ENCODE measurements at regions not wholly inside any gene's neighbourhood (a gene's known extent, or its start where the extent isn't known, plus 50 kb on each side); places are given as distances from the start of the nearest gene placed in this dataset.

GRCh38 chr5:110169461-110169860 lies 479.7 kb downstream of the MAN2A1 start:
- no peak overlapping the region for H3K4me3 ChIP-seq (ENCODE audit: low read length)
- peaks cover 6% of the 10 kb centered on the region; the same call in 1 of the 2 replicates for H3K9me3 ChIP-seq (ENCODE audit: insufficient read depth, low read depth, low read length)
- H3K36me3 ChIP-seq (ENCODE audit: insufficient read depth, low read depth, low read length) = no peaks in the 10 kb centered on the region
- no peak overlapping the region for H3K27ac ChIP-seq (ENCODE audit: low read length)
- no peaks in the 10 kb centered on the region for H3K27me3 ChIP-seq (ENCODE audit: insufficient read depth, low read length)
- no peak overlapping the region for H3K9ac ChIP-seq (ENCODE audit: low read depth, low read length)
- H3K4me1 ChIP-seq (ENCODE audit: insufficient read depth, low read length) = no peaks in the 10 kb centered on the region

DNA sequence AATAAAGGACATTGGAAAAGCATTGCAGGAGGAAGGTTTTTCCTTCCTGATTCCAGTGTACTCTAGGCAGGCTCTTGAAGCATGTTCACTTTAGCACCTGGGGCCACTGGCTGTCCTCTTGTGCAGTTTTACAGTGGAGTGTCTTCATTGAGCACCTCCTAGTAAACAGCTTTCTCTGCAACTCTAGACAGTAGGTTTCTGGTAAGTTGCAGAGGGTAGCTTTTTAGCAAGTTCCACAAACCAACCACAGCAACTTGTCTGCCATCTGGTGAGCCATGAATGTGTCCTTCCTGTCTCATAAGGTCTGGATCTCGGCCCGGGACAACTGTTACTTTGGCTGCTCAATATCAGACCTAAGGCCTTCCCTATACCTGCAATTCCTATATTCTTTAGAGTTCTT lies 488.0 kb downstream of the MAN2A1 start:
- H3K9me3 ChIP-seq (ENCODE audit: insufficient read depth, low read depth, low read length) = no peaks in the 10 kb centered on the region
- H3K4me1 ChIP-seq (ENCODE audit: insufficient read depth, low read length) = peaks cover 8% of the 10 kb centered on the region; the same call in 1 of the 2 replicates
- no peak overlapping the region for H3K9ac ChIP-seq (ENCODE audit: low read depth, low read length)
- H3K27me3 ChIP-seq (ENCODE audit: insufficient read depth, low read length) = no peaks in the 10 kb centered on the region
- no peak overlapping the region for H3K4me3 ChIP-seq (ENCODE audit: low read length)
- no peak overlapping the region for H3K27ac ChIP-seq (ENCODE audit: low read length)
- no peaks in the 10 kb centered on the region for H3K36me3 ChIP-seq (ENCODE audit: insufficient read depth, low read depth, low read length)

DNA sequence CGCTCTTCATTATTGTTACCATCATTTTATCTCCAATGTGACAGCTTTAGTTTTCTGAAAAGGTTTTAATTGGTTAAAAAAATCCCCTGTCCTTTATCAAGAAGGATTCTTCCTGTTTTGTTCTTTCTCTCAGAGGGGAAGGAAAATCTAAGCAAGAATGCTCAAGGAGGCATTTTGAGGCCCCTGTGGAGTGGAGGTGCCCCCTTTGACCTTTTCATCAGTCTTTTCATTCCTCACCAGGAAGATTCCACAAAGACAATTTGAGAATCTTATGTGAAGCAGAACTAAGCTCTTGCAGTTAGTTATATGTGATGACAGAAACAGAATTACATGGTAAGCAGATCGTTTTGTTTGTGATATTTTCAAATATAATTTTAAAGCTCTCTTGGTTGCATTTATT lies 489.6 kb downstream of the MAN2A1 start:
- H3K27ac ChIP-seq (ENCODE audit: low read length) = no peak overlapping the region

GRCh38 chr5:110194191-110194590 lies 504.5 kb downstream of the MAN2A1 start:
- Histone ChIP-seq H3K27me3 (ENCODE audit: insufficient read depth, low read length) (no peaks in the 10 kb centered on the region), H3K9ac (ENCODE audit: low read depth, low read length) (no peak overlapping the region), H3K36me3 (ENCODE audit: insufficient read depth, low read depth, low read length) (no peaks in the 10 kb centered on the region), H3K4me1 (ENCODE audit: insufficient read depth, low read length) (no peaks in the 10 kb centered on the region), H3K27ac (ENCODE audit: low read length) (no peak overlapping the region), H3K9me3 (ENCODE audit: insufficient read depth, low read depth, low read length) (no peaks in the 10 kb centered on the region), H3K4me3 (ENCODE audit: low read length) (no peak overlapping the region)

More for the DNA sequence above, 489.6 kb downstream of the MAN2A1 start:
- Histone ChIP-seq H3K9me3 (ENCODE audit: insufficient read depth, low read depth, low read length) (no peaks in the 10 kb centered on the region), H3K4me3 (ENCODE audit: low read length) (no peak overlapping the region), H3K4me1 (ENCODE audit: insufficient read depth, low read length) (peaks cover 8% of the 10 kb centered on the region; the same call in 1 of the 2 replicates), H3K27me3 (ENCODE audit: insufficient read depth, low read length) (no peaks in the 10 kb centered on the region), H3K9ac (ENCODE audit: low read depth, low read length) (no peak overlapping the region), H3K36me3 (ENCODE audit: insufficient read depth, low read depth, low read length) (no peaks in the 10 kb centered on the region)

GRCh38 chr5:110195288-110195687 lies 505.6 kb downstream of the MAN2A1 start:
- Histone ChIP-seq H3K27ac (ENCODE audit: low read length) (no peak overlapping the region), H3K4me3 (ENCODE audit: low read length) (no peak overlapping the region), H3K9ac (ENCODE audit: low read depth, low read length) (no peak overlapping the region), H3K36me3 (ENCODE audit: insufficient read depth, low read depth, low read length) (no peaks in the 10 kb centered on the region), H3K4me1 (ENCODE audit: insufficient read depth, low read length) (no peaks in the 10 kb centered on the region), H3K27me3 (ENCODE audit: insufficient read depth, low read length) (no peaks in the 10 kb centered on the region), H3K9me3 (ENCODE audit: insufficient read depth, low read depth, low read length) (no peaks in the 10 kb centered on the region)

GRCh38 chr5:110201791-110202190 lies 512.1 kb downstream of the MAN2A1 start:
- Histone ChIP-seq H3K4me3 (ENCODE audit: low read length) (no peak overlapping the region), H3K9ac (ENCODE audit: low read depth, low read length) (no peak overlapping the region), H3K9me3 (ENCODE audit: insufficient read depth, low read depth, low read length) (no peaks in the 10 kb centered on the region), H3K27me3 (ENCODE audit: insufficient read depth, low read length) (no peaks in the 10 kb centered on the region), H3K4me1 (ENCODE audit: insufficient read depth, low read length) (no peaks in the 10 kb centered on the region), H3K36me3 (ENCODE audit: insufficient read depth, low read depth, low read length) (no peaks in the 10 kb centered on the region), H3K27ac (ENCODE audit: low read length) (no peak overlapping the region)

DNA sequence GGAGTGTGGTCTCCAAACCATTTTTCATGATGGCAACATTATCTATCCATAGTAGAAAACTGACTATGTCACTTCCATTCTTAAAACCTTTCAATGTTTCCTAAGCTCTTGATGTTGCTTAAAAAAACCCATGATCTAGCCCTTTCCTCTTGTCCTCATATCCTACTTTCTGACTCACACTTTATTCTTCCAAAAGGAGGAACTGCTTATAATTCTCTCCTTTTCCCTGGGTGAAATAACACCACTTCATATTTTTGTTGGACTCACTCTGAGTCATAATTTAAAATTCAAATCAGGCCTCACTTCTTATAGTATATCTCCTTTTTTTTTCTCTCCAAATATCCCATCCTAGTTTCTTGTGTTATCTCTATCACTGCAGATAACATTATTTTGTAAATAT lies 513.9 kb downstream of the MAN2A1 start:
- no peaks in the 10 kb centered on the region for H3K27me3 ChIP-seq (ENCODE audit: insufficient read depth, low read length)
- H3K4me3 ChIP-seq (ENCODE audit: low read length) = no peak overlapping the region
- H3K36me3 ChIP-seq (ENCODE audit: insufficient read depth, low read depth, low read length) = no peaks in the 10 kb centered on the region
- peaks cover 5% of the 10 kb centered on the region; the same call in 1 of the 2 replicates for H3K9me3 ChIP-seq (ENCODE audit: insufficient read depth, low read depth, low read length)
- no peak overlapping the region for H3K9ac ChIP-seq (ENCODE audit: low read depth, low read length)
- H3K27ac ChIP-seq (ENCODE audit: low read length) = no peak overlapping the region
- no peaks in the 10 kb centered on the region for H3K4me1 ChIP-seq (ENCODE audit: insufficient read depth, low read length)

GRCh38 chr5:110209401-110209800 lies 517.1 kb downstream of the TMEM232 start:
- Histone ChIP-seq H3K4me1 (ENCODE audit: insufficient read depth, low read length) (no peaks in the 10 kb centered on the region), H3K9ac (ENCODE audit: low read depth, low read length) (no peak overlapping the region), H3K4me3 (ENCODE audit: low read length) (no peak overlapping the region), H3K9me3 (ENCODE audit: insufficient read depth, low read depth, low read length) (peaks cover 9% of the 10 kb centered on the region; the same call in 1 of the 2 replicates), H3K27ac (ENCODE audit: low read length) (no peak overlapping the region), H3K36me3 (ENCODE audit: insufficient read depth, low read depth, low read length) (no peaks in the 10 kb centered on the region), H3K27me3 (ENCODE audit: insufficient read depth, low read length) (no peaks in the 10 kb centered on the region)

GRCh38 chr5:110218981-110219380 lies 507.5 kb downstream of the TMEM232 start:
- no peaks in the 10 kb centered on the region for H3K36me3 ChIP-seq (ENCODE audit: insufficient read depth, low read depth, low read length)
- H3K4me1 ChIP-seq (ENCODE audit: insufficient read depth, low read length) = no peaks in the 10 kb centered on the region
- no peak overlapping the region for H3K27ac ChIP-seq (ENCODE audit: low read length)
- H3K9ac ChIP-seq (ENCODE audit: low read depth, low read length) = no peak overlapping the region
- no peaks in the 10 kb centered on the region for H3K27me3 ChIP-seq (ENCODE audit: insufficient read depth, low read length)
- H3K4me3 ChIP-seq (ENCODE audit: low read length) = no peak overlapping the region
- H3K9me3 ChIP-seq (ENCODE audit: insufficient read depth, low read depth, low read length) = peaks cover 24% of the 10 kb centered on the region

- H3K4me1 ChIP-seq (ENCODE audit: insufficient read depth, low read length) = no peaks in the 10 kb centered on the region
- H3K9me3 ChIP-seq (ENCODE audit: insufficient read depth, low read depth, low read length) = peaks cover 24% of the 10 kb centered on the region
- H3K27ac ChIP-seq (ENCODE audit: low read length) = no peak overlapping the region
- H3K36me3 ChIP-seq (ENCODE audit: insufficient read depth, low read depth, low read length) = no peaks in the 10 kb centered on the region
- no peak overlapping the region for H3K4me3 ChIP-seq (ENCODE audit: low read length)
- H3K27me3 ChIP-seq (ENCODE audit: insufficient read depth, low read length) = no peaks in the 10 kb centered on the region
- no peak overlapping the region for H3K9ac ChIP-seq (ENCODE audit: low read depth, low read length)
Observed at GRCh38 chr5:110219769-110220168, 506.7 kb downstream of the TMEM232 start.

DNA sequence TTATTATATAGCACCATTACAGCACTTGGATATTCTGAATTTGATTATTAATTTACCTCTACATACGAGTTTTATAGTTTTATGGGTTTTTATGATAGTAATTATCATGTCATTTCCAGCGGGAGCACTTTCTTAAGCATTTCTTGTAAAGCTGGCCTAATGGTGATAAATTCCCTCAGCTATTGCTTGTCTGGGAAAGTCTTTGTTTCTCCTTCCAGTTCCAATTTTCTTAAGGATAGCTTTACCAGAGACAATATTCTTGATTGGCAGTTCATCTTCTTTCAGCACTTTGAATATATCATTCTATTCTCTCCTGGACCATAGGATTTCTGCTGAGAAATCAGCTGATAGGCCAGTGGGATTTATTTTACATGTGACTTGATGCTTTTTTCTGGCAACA lies 505.4 kb downstream of the TMEM232 start:
- Histone ChIP-seq H3K36me3 (ENCODE audit: insufficient read depth, low read depth, low read length) (no peaks in the 10 kb centered on the region), H3K27me3 (ENCODE audit: insufficient read depth, low read length) (no peaks in the 10 kb centered on the region), H3K4me1 (ENCODE audit: insufficient read depth, low read length) (no peaks in the 10 kb centered on the region), H3K4me3 (ENCODE audit: low read length) (no peak overlapping the region), H3K9me3 (ENCODE audit: insufficient read depth, low read depth, low read length) (peaks cover 24% of the 10 kb centered on the region), H3K27ac (ENCODE audit: low read length) (no peak overlapping the region), H3K9ac (ENCODE audit: low read depth, low read length) (no peak overlapping the region)

DNA sequence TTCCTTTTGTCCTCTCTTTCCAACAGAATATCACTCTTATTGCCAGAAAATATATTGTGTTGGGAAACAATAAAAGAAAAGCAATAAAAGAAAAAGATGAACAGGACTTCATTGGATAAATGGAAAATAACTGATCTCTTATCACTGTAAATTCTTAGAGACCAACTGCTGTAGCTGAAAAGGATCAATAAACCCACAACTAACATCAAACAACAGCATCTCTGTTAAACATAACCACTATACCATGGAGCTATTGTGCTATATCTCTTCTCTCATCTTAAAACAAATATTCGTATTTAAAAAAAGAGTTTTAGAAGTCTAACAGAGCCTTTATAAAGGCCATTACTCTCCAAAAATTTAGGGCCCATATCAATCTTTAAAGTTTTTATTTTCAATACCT lies 502.4 kb downstream of the TMEM232 start:
- Histone ChIP-seq H3K27me3 (ENCODE audit: insufficient read depth, low read length) (no peaks in the 10 kb centered on the region), H3K4me1 (ENCODE audit: insufficient read depth, low read length) (no peaks in the 10 kb centered on the region), H3K9me3 (ENCODE audit: insufficient read depth, low read depth, low read length) (peaks cover 5% of the 10 kb centered on the region; the same call in 1 of the 2 replicates), H3K4me3 (ENCODE audit: low read length) (no peak overlapping the region), H3K36me3 (ENCODE audit: insufficient read depth, low read depth, low read length) (no peaks in the 10 kb centered on the region), H3K27ac (ENCODE audit: low read length) (no peak overlapping the region), H3K9ac (ENCODE audit: low read depth, low read length) (no peak overlapping the region)

- H3K4me3 ChIP-seq (ENCODE audit: low read length) = no peak overlapping the region
- no peak overlapping the region for H3K27ac ChIP-seq (ENCODE audit: low read length)
- H3K9me3 ChIP-seq (ENCODE audit: insufficient read depth, low read depth, low read length) = peaks cover 5% of the 10 kb centered on the region; the same call in 1 of the 2 replicates
- H3K27me3 ChIP-seq (ENCODE audit: insufficient read depth, low read length) = no peaks in the 10 kb centered on the region
- no peaks in the 10 kb centered on the region for H3K4me1 ChIP-seq (ENCODE audit: insufficient read depth, low read length)
- H3K9ac ChIP-seq (ENCODE audit: low read depth, low read length) = no peak overlapping the region
- H3K36me3 ChIP-seq (ENCODE audit: insufficient read depth, low read depth, low read length) = no peaks in the 10 kb centered on the region
Observed at GRCh38 chr5:110225949-110226348, 500.5 kb downstream of the TMEM232 start.

All from iPS-20b (cell line).